ENCODE measurements at regions not wholly inside any gene's neighbourhood (a gene's known extent, or its start where the extent isn't known, plus 50 kb on each side); places are given as distances from the start of the nearest gene placed in this dataset.

- no peak overlapping the region for H2AFZ ChIP-seq (ENCODE audit: low read length)
- H3K9me3 ChIP-seq (ENCODE audit: low read length) = no peaks in the 10 kb centered on the region
- H3K27ac ChIP-seq (ENCODE audit: low read depth, low read length, poor library complexity, severe bottlenecking) = no peak overlapping the region
- H3K4me2 ChIP-seq (ENCODE audit: low read length) = no peak overlapping the region
- no peak overlapping the region for H3K9ac ChIP-seq (ENCODE audit: low read length)
- TF ChIP-seq EZH2 (IDR thresholded peaks at IDR 0.05; ENCODE audit: borderline replicate concordance, low read length) (no peak), CTCF (IDR thresholded peaks at IDR 0.05; ENCODE audit: low read length) (no peak)
- no peaks in the 10 kb centered on the region for H4K20me1 ChIP-seq (ENCODE audit: insufficient read depth, low read length)
- H3K9me2 ChIP-seq (ENCODE audit: low read depth, low read length) = no peaks in the 10 kb centered on the region
- H3K79me2 ChIP-seq (ENCODE audit: insufficient read depth, low read length) = no peaks in the 10 kb centered on the region
- H3K4me3 ChIP-seq (ENCODE audit: low read depth, low read length, poor library complexity, severe bottlenecking) = no peak overlapping the region
- no peaks in the 10 kb centered on the region for H3F3A ChIP-seq (ENCODE audit: insufficient read depth, low read length)
- no peaks in the 10 kb centered on the region for H3K27me3 ChIP-seq (ENCODE audit: insufficient read depth, low read length)
- H3K4me1 ChIP-seq (ENCODE audit: insufficient read depth, low read length, severe bottlenecking) = no peaks in the 10 kb centered on the region
- H3K36me3 ChIP-seq (ENCODE audit: insufficient read depth, low read length) = no peaks in the 10 kb centered on the region
Observed at GRCh38 chr17:63032142-63032541, 66.1 kb downstream of the TANC2 start.

GRCh38 chr17:63033142-63033541 lies 67.1 kb downstream of the TANC2 start:
- H3K27ac ChIP-seq (ENCODE audit: low read depth, low read length, poor library complexity, severe bottlenecking) = no peak overlapping the region
- H3K4me2 ChIP-seq (ENCODE audit: low read length) = no peak overlapping the region
- no peak overlapping the region for H3K4me3 ChIP-seq (ENCODE audit: low read depth, low read length, poor library complexity, severe bottlenecking)
- no peaks in the 10 kb centered on the region for H3K4me1 ChIP-seq (ENCODE audit: insufficient read depth, low read length, severe bottlenecking)
- no peak overlapping the region for H3K9ac ChIP-seq (ENCODE audit: low read length)
- no peaks in the 10 kb centered on the region for H3F3A ChIP-seq (ENCODE audit: insufficient read depth, low read length)
- TF ChIP-seq CTCF (IDR thresholded peaks at IDR 0.05; ENCODE audit: low read length) (no peak), EZH2 (IDR thresholded peaks at IDR 0.05; ENCODE audit: borderline replicate concordance, low read length) (no peak)
- H3K36me3 ChIP-seq (ENCODE audit: insufficient read depth, low read length) = no peaks in the 10 kb centered on the region
- no peaks in the 10 kb centered on the region for H3K79me2 ChIP-seq (ENCODE audit: insufficient read depth, low read length)
- H4K20me1 ChIP-seq (ENCODE audit: insufficient read depth, low read length) = no peaks in the 10 kb centered on the region
- H3K27me3 ChIP-seq (ENCODE audit: insufficient read depth, low read length) = no peaks in the 10 kb centered on the region
- H3K9me2 ChIP-seq (ENCODE audit: low read depth, low read length) = no peaks in the 10 kb centered on the region
- H3K9me3 ChIP-seq (ENCODE audit: low read length) = no peaks in the 10 kb centered on the region
- no peak overlapping the region for H2AFZ ChIP-seq (ENCODE audit: low read length)

GRCh38 chr17:63035271-63035670 lies 69.2 kb downstream of the TANC2 start:
- no peaks in the 10 kb centered on the region for H3K79me2 ChIP-seq (ENCODE audit: insufficient read depth, low read length)
- H2AFZ ChIP-seq (ENCODE audit: low read length) = no peak overlapping the region
- H3K36me3 ChIP-seq (ENCODE audit: insufficient read depth, low read length) = no peaks in the 10 kb centered on the region
- H3K9me3 ChIP-seq (ENCODE audit: low read length) = no peaks in the 10 kb centered on the region
- H3K4me3 ChIP-seq (ENCODE audit: low read depth, low read length, poor library complexity, severe bottlenecking) = no peak overlapping the region
- no peak overlapping the region for H3K27ac ChIP-seq (ENCODE audit: low read depth, low read length, poor library complexity, severe bottlenecking)
- no peak overlapping the region for H3K4me2 ChIP-seq (ENCODE audit: low read length)
- TF ChIP-seq EZH2 (IDR thresholded peaks at IDR 0.05; ENCODE audit: borderline replicate concordance, low read length) = no peak
- TF ChIP-seq CTCF (IDR thresholded peaks at IDR 0.05; ENCODE audit: low read length) = no peak
- no peak overlapping the region for H3K9ac ChIP-seq (ENCODE audit: low read length)
- no peaks in the 10 kb centered on the region for H3K27me3 ChIP-seq (ENCODE audit: insufficient read depth, low read length)
- no peaks in the 10 kb centered on the region for H3K4me1 ChIP-seq (ENCODE audit: insufficient read depth, low read length, severe bottlenecking)
- no peaks in the 10 kb centered on the region for H3K9me2 ChIP-seq (ENCODE audit: low read depth, low read length)
- no peaks in the 10 kb centered on the region for H4K20me1 ChIP-seq (ENCODE audit: insufficient read depth, low read length)
- H3F3A ChIP-seq (ENCODE audit: insufficient read depth, low read length) = no peaks in the 10 kb centered on the region
